Spinal cord (tissue), 9 donors: ENCODE measurements at regions not wholly inside any gene's neighbourhood (a gene's known extent, or its start where the extent isn't known, plus 50 kb on each side); places are given as distances from the start of the nearest gene placed in this dataset.

Experiments
- DNase-seq, 6 donors: peaks; one replicate each; pipeline versions ENCODE4 v3.0.0 to v3.0.0-alpha.2; 2013 to 2015; ENCODE audit warnings: low spot score in 6 of 6, low read depth in 4 of 6
- H3K27ac ChIP-seq: one replicate; pipeline ENCODE4 v1.5.1; 2013; ENCODE audit warnings: low read depth, low read length, control low read depth
- H3K27me3 ChIP-seq: one replicate; pipeline ENCODE4 v1.6.1; 2013; ENCODE audit warnings: low read length; ENCODE audit not compliant: control insufficient read depth, insufficient read depth
- H3K36me3 ChIP-seq: one replicate; pipeline ENCODE4 v1.6.1; 2013; ENCODE audit warnings: low read length; ENCODE audit not compliant: control insufficient read depth, insufficient read depth
- H3K4me1 ChIP-seq: one replicate; pipeline ENCODE4 v1.6.1; 2013; ENCODE audit warnings: low read length; ENCODE audit not compliant: control insufficient read depth, insufficient read depth
- H3K4me3 ChIP-seq: one replicate; pipeline ENCODE4 v1.5.1; 2013; ENCODE audit warnings: low read depth, low read length, control low read depth
- H3K9me3 ChIP-seq: one replicate; pipeline ENCODE4 v1.6.1; 2013; ENCODE audit warnings: low read length; ENCODE audit not compliant: control insufficient read depth, insufficient read depth
- WGBS: methylation state at CpG from one replicate; pipeline ENCODE4 v1.1.5; 2013; ENCODE audit warnings: missing lambda C conversion rate; ENCODE audit not compliant: insufficient coverage; 5-methylcytosine and 5-hydroxymethylcytosine counted together
- donor health status: healthy.

DNA sequence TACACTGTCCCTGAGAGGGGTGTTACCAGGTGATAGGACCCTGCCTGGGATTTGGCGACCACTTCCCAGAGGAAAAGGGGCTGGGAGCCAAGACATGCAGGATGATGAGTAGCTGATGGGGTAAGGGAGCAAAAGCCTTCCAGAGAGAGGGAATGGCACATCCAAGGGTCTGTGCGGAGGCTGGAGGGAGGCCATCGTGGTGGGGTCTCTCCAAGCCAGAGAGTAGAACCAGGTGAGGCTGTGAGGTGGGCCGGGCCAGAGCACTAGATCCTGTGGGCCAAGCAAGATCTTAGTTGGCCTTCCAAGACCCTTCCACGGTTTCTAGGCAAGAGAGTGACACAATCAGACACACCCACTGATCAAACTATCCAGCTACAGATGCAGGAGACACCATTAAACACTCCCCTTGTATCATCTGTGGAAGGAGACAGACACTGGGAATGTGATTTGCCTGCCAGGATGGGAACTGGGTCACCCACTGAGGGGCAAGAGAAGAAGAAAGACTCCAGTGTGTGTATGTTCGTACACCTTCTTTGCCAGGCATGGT lies 128.9 kb downstream of the BANF2 start:
- Histone ChIP-seq H3K4me3 (no peak overlapping the region), H3K9me3 (no peaks in the 10 kb centered on the region), H3K27ac (no peak overlapping the region), H3K36me3 (no peaks in the 10 kb centered on the region), H3K4me1 (no peaks in the 10 kb centered on the region), H3K27me3 (no peaks in the 10 kb centered on the region)
- 70% methylated on average over 4 of the region's 6 CpGs for WGBS
- DNase-seq, result no peak

DNA sequence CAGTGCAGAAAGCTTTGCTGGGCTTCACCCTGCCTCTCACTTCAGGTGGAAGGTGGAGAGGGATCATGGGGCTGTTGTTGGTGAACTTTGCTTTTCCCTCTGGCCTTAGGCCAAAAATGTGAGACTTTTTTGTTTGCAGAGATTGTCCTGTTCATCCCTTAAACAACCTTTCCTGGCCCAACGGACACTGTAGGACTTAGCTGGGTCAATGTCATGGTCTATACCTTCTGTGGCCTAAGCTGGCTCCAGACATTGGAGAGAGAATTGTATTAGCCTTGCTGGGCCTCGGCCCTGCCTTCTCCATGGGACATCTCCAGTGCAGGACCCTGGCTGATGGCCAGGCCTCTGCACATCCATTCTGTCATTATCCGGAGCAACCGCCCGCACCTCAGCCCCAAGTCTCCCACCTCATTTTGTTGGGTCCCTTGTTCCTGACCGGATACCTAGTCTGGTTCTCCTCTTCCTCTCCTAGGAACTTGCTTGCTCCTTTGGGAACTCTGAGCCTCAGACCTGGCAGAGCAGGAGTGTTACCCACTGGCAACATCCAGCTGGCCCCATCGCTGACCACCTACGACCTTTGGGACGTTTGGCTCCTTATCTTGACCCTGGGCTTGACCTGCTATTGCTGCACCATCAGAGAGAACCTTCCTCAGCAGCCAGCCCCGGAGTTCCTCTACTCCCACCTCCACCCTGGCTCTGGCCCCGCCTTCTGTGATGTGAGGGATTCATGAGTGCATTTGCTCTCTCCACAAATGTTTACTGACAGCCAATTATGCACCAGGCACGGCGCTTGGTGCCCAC lies 128.2 kb downstream of the BANF2 start:
- WGBS, result 80% methylated on average over 10 of the region's 13 CpGs
- H3K4me3 ChIP-seq, result no peak overlapping the region
- no peaks in the 10 kb centered on the region for H3K9me3 ChIP-seq
- DNase-seq, result no peak
- H3K27me3 ChIP-seq, result no peaks in the 10 kb centered on the region
- H3K4me1 ChIP-seq, result no peaks in the 10 kb centered on the region
- no peak overlapping the region for H3K27ac ChIP-seq
- H3K36me3 ChIP-seq, result no peaks in the 10 kb centered on the region

DNA sequence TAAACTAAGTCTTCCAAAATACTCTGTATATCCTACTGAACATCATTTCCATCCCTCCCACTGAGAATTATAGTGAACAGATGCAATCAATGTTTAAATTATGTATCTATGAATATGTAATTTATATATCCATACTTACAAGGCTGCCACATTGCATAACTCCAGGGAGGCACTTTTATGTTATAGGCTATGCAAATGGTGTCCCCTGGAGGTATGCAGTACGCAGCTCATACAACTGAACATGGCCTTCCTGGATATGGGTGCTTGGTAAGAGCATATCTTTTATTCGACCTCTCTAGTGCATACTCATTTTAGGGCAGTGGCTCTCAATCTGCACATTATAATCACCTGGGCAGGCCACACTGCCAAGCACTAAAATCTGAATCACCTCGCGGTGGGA lies 127.3 kb downstream of the BANF2 start:
- no peaks in the 10 kb centered on the region for H3K27me3 ChIP-seq
- 80% methylated on average over 1 of the region's 4 CpGs for WGBS
- no peak overlapping the region for H3K27ac ChIP-seq
- H3K36me3 ChIP-seq, result no peaks in the 10 kb centered on the region
- no peaks in the 10 kb centered on the region for H3K9me3 ChIP-seq
- H3K4me1 ChIP-seq, result no peaks in the 10 kb centered on the region
- no peak overlapping the region for H3K4me3 ChIP-seq
- no peak for DNase-seq

DNA sequence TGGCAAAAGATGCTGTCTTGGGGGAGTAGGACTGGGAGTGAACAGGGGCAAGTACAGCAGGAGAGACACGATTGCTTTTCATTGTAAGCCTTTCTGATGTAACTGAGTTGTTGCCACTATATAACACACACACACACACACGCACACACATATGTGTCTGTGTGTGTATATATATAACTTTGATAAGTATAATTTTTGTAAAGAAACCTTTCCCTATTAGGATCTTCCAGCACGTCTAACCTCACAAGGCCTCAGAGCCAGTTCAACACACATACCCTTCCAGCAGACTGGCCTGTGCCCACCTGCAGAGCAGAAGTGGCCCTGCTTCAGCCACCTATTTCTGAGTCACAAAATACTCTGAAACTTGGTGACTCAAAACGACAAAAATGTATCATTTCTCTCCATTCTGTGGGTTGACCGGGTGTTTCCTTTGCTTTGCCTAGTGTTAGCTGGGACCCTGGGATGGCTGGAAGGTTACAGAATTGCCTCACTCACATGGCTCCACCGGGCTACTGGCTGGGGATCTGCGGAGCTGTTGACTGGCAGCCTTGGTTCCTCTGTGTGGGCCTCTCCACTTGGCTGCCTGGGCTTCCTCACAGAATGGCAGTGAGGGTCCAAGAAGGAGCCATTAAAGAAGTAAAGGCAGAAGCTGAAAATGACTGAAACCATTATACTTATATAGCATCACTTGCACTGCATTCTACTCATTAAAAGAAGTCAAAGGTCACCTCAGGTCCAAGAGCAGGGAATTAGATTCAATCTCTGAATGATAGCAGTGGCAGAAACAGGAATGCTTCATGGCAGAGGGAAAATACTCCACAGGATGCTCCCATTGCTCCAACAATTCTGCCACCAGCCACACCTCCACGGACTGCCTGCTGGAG lies 126.4 kb downstream of the BANF2 start:
- no peak overlapping the region for H3K4me3 ChIP-seq
- DNase-seq, result no peak
- H3K27ac ChIP-seq, result no peak overlapping the region
- H3K9me3 ChIP-seq, result no peaks in the 10 kb centered on the region
- no peaks in the 10 kb centered on the region for H3K4me1 ChIP-seq
- H3K36me3 ChIP-seq, result no peaks in the 10 kb centered on the region
- 91% methylated on average over 6 of the region's 8 CpGs for WGBS
- H3K27me3 ChIP-seq, result no peaks in the 10 kb centered on the region

DNA sequence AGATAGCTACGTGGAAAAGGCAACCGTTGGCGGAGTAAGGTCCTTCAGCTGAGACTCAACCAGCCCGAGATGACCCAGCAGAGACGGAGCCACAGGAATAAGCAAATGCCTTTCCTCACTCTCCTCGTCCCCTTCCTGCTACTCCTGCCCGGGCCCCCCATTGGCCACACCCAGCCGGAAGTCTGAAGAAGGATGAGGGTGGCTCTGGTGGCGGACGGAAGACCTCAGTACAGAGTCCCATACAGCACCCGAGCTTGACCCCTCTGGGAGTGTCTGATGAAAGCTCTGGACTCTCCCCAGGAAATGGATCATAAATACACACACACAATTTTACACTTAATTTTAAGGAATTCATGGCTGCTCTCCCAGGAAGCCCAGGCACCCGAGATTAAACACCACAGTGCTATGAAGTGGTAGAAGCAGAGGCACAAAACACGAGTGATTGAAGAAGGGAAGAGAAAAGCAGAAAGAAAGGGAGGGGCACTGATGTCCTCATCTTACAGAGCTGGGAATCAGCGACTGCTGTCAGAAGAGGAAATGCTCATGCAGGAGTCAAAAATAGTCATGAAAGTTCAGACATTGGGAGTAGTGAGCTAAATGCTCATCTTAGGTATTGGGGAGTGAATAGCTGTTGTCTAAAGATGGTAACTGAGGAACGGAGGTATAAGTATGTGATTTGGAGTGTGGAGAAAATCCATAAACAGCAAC lies 125.6 kb downstream of the BANF2 start:
- DNase-seq, result no peak
- no peaks in the 10 kb centered on the region for H3K36me3 ChIP-seq
- no peaks in the 10 kb centered on the region for H3K4me1 ChIP-seq
- no peak overlapping the region for H3K4me3 ChIP-seq
- no peaks in the 10 kb centered on the region for H3K9me3 ChIP-seq
- no peak overlapping the region for H3K27ac ChIP-seq
- WGBS, result 72% methylated on average over 12 of the region's 15 CpGs
- H3K27me3 ChIP-seq, result no peaks in the 10 kb centered on the region

DNA sequence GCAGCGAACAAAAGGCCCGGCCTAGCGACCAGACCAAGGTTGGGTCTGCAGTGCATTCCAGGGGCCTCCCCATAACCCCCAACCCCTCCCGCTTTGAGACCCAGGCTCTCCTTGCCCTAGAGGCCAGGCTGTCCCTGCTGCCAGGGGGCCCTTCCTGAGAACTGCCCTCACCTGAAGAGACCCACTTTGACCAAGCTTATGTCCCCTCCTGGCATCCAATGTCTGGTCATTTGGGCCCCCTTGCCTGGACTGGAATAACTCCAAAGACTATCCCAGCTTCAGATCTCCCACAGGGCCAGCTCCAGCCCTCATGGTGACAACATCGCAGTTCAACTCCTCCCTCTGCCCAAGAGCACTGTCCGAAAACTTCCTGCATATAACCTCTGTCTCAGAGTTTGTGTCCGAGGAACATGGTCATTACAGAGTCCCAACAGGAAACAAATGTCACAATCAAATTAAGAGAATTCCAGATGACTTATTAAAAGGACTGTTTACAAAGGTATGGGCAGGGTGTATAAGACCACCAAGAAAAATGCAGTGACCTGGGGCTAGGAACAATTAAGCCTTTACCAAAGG lies 125.0 kb downstream of the BANF2 start:
- Histone ChIP-seq H3K27me3 (no peaks in the 10 kb centered on the region), H3K36me3 (no peaks in the 10 kb centered on the region), H3K27ac (no peak overlapping the region), H3K9me3 (no peaks in the 10 kb centered on the region), H3K4me3 (no peak overlapping the region), H3K4me1 (no peaks in the 10 kb centered on the region)
- WGBS, result 93% methylated on average over 7 of the region's 7 CpGs
- DNase-seq, result no peak

DNA sequence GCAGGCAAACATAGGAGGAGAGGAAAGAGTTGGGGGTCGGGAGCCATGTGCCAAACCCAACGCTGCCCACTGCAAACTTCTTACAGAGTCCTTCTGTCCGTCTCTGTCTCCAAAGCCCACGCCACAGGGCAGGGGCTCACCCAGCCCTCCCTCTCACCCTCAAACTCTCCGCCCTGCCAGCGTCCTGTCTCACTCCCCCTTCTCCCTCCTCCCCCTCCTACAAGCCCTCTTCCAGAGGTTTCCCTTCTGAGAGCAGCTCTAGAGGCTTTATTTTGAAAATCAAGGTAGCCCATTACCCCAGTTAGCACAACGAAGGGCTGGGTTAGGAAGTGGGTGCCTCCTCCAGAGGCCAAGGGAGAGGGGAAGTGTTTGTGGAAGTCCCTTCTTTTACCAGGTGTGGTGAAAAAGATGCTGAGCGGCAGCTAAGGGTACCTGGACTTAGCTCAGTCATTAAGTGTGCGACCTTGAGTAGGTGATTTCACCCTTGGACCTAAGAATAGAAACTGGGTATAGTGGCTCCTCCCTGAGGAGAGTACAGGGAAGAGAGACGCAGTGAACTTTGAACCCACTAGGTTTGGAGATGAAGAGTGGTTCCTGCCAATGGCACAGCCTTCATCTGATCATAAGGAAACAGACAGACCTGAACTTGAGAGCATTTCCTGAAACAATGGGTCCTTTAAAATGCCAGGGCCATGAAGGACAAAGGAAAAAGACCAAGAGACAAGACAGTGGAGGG lies 123.8 kb downstream of the BANF2 start:
- WGBS, result 61% methylated on average over 9 of the region's 10 CpGs
- H3K27me3 ChIP-seq, result no peaks in the 10 kb centered on the region
- no peaks in the 10 kb centered on the region for H3K9me3 ChIP-seq
- DNase-seq, result no peak
- H3K27ac ChIP-seq, result no peak overlapping the region
- H3K4me1 ChIP-seq, result no peaks in the 10 kb centered on the region
- H3K36me3 ChIP-seq, result no peaks in the 10 kb centered on the region
- no peak overlapping the region for H3K4me3 ChIP-seq

DNA sequence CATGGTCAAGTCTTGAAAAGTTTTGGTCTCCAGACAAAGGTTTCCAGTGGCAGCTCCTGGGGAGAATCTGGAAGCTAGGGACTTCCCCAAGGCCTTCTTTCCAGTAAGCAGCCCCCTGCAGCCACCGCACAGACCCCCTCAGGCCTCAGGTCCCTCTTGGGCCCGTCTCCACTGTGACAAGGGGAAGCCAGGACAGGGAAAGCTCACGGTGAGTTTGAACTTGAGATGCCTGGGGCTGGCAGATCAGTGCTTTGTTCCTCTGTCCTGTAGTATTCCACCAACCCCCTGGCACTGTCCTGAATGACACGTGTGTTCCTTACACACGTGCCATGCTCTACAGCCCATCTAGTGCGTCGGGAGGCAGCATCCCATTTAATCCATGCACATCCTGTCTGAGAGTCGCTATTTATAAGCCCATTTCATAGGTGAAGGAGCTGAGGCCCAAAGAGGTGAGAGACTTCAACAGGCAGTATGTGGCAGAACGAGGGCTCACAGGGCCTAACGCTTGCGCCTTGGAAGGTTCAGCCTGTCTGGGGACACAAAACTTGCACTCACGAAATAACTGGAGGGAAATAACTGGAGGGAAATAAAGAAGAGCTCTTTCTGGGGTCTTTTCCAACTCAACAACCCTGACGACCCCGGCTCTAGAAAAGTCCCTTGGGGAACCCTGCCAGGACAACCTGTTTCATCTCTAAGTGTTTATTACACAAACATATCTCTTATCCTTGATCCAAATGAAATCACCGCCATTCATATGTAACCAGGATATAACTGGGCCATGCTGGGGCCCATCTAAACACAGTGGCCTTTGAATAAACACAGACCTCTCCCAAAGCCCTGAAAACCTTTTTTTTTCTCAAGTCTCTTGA lies 123.0 kb downstream of the BANF2 start:
- Histone ChIP-seq H3K4me1 (no peaks in the 10 kb centered on the region), H3K36me3 (no peaks in the 10 kb centered on the region), H3K27ac (no peak overlapping the region), H3K4me3 (no peak overlapping the region), H3K9me3 (no peaks in the 10 kb centered on the region), H3K27me3 (no peaks in the 10 kb centered on the region)
- DNase-seq, result no peak
- WGBS, result 87% methylated on average over 10 of the region's 15 CpGs
